ENCODE measurements at regions not wholly inside any gene's neighbourhood (a gene's known extent, or its start where the extent isn't known, plus 50 kb on each side); places are given as distances from the start of the nearest gene placed in this dataset.

DNA sequence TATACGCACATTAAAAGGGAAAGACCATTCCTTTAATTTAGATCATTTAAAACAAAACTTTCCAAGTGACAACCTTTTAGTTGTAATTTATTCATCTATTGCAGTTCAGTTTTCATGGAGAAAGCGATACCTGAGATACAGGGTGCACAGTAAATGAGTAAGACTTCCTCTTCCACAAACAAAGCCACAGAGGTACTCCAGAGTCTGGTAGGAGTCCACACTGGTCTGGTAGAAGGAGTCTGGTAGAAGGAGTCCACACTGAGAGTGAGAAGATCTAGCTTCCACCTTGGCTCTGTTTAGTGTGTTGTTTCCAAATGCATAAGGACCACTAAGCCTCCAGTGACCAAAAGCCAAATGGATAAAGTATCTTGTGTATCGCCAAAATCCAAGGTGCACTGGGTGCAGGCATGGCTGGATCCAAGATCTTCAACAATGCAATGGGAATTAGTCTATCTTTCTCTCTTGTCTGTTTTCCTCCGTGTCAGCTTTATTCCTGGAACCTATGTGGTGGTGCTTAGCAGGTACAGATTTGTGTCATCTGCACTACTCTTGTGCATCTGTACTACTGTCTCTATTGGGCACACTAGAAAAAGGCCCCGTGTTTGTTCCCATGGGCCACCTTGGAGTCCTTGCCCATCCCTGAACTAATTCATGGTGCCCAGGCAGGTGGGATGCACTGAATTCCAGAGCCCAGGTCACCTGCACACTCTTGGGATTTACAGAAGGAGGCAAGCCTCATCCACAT lies 331.1 kb downstream of the BCL11B start:
- TF ChIP-seq, protein P1, sequence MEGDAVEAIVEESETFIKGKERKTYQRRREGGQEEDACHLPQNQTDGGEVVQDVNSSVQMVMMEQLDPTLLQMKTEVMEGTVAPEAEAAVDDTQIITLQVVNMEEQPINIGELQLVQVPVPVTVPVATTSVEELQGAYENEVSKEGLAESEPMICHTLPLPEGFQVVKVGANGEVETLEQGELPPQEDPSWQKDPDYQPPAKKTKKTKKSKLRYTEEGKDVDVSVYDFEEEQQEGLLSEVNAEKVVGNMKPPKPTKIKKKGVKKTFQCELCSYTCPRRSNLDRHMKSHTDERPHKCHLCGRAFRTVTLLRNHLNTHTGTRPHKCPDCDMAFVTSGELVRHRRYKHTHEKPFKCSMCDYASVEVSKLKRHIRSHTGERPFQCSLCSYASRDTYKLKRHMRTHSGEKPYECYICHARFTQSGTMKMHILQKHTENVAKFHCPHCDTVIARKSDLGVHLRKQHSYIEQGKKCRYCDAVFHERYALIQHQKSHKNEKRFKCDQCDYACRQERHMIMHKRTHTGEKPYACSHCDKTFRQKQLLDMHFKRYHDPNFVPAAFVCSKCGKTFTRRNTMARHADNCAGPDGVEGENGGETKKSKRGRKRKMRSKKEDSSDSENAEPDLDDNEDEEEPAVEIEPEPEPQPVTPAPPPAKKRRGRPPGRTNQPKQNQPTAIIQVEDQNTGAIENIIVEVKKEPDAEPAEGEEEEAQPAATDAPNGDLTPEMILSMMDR (IDR thresholded peaks at IDR 0.05; ENCODE audit: low read depth, low read length): no peak
- no peak for TF ChIP-seq POLR2A (IDR thresholded peaks at IDR 0.05; ENCODE audit: extremely low read depth, insufficient read length)
- TF ChIP-seq, protein P2, sequence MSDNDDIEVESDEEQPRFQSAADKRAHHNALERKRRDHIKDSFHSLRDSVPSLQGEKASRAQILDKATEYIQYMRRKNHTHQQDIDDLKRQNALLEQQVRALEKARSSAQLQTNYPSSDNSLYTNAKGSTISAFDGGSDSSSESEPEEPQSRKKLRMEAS (IDR thresholded peaks at IDR 0.05; ENCODE audit: low read depth, low read length): no peak
- TF ChIP-seq MYC (IDR thresholded peaks at IDR 0.05; ENCODE audit: low read depth, low read length): no peak

All from NB4 (cell line).